Adrenal gland (tissue), 5 donors: ENCODE measurements at regions not wholly inside any gene's neighbourhood (a gene's known extent, or its start where the extent isn't known, plus 50 kb on each side); places are given as distances from the start of the nearest gene placed in this dataset.

Experiments
- CTCF ChIP-seq, 6 experiments: fragments of 450-650 bp in 4 of 6; fragments of 200-600 bp in 2 of 6; sonication (generic) in 1 of 6; IDR thresholded peaks; 1 replicate in 5 of 6; 2 replicates in 1 of 6; pipeline versions ENCODE4 v1.5.1 to v1.8.0; 2016 to 2021; ENCODE audit warnings: antibody characterized with exemption in 6 of 6, mild to moderate bottlenecking in 2 of 6, moderate library complexity in 1 of 6
- POLR2A ChIP-seq, 2 donors: fragments of 450-650 bp; IDR thresholded peaks; one replicate each; pipeline ENCODE4 v1.6.1; 2017; ENCODE audit warnings: antibody characterized with exemption in 2 of 2, mild to moderate bottlenecking in 2 of 2, moderate library complexity in 1 of 2
- donor health status: DM: no; HTN: no; CAD: no.

GRCh38 chr16:48444574-48444973 lies 59.4 kb upstream of the SIAH1 start:
- no peak for TF ChIP-seq CTCF (IDR thresholded peaks at IDR 0.05)
- no peak for TF ChIP-seq POLR2A (IDR thresholded peaks at IDR 0.05)
